ENCODE measurements at regions not wholly inside any gene's neighbourhood (a gene's known extent, or its start where the extent isn't known, plus 50 kb on each side); places are given as distances from the start of the nearest gene placed in this dataset.

DNA sequence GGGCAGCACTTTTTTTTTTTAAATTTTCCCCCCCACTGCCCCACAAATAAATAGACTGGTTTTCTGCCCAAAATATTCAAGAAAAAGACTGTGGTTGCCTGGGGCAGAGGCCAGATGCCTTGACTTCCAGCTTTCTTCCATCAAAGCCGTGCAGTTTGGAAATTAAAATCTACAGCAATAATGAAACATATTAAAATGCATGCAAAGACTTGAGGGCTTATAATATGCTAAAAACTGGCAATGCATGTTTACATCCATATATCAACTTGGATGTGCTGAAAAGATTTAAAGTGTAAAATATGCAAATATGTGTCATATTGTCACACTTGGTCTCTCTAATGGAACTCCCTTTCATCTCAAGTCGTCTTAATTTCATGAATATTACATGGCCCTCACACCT lies 2036.2 kb upstream of the PIK3C3 start:
- TF ChIP-seq, protein P1, sequence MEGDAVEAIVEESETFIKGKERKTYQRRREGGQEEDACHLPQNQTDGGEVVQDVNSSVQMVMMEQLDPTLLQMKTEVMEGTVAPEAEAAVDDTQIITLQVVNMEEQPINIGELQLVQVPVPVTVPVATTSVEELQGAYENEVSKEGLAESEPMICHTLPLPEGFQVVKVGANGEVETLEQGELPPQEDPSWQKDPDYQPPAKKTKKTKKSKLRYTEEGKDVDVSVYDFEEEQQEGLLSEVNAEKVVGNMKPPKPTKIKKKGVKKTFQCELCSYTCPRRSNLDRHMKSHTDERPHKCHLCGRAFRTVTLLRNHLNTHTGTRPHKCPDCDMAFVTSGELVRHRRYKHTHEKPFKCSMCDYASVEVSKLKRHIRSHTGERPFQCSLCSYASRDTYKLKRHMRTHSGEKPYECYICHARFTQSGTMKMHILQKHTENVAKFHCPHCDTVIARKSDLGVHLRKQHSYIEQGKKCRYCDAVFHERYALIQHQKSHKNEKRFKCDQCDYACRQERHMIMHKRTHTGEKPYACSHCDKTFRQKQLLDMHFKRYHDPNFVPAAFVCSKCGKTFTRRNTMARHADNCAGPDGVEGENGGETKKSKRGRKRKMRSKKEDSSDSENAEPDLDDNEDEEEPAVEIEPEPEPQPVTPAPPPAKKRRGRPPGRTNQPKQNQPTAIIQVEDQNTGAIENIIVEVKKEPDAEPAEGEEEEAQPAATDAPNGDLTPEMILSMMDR (IDR thresholded peaks at IDR 0.05), result no peak
- TF ChIP-seq POLR2A (IDR thresholded peaks at IDR 0.05), result no peak

All from Peyer's patch (tissue), 4 donors.